ENCODE measurements at regions not wholly inside any gene's neighbourhood (a gene's known extent, or its start where the extent isn't known, plus 50 kb on each side); places are given as distances from the start of the nearest gene placed in this dataset.

DNA sequence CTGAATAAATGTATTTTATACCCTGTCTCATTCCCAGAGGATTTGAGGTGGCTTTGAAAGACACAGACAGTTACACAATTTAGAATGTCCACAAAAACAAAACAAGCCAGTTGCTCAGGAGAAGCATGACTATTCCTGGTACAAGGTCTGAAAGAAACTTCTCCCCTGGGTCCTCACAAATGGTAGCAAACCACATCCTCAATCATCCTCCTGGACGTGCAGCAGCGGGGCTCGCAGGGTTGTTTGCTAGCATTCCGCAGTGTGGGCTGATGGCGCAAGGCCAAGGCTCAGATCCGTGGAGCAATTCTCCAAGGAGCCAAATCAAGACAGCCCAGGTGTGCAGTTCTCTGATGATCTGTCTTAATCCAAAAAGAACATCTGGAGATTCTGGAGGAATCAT lies 210.3 kb downstream of the ACTL7B start:
- TF ChIP-seq, protein P1, sequence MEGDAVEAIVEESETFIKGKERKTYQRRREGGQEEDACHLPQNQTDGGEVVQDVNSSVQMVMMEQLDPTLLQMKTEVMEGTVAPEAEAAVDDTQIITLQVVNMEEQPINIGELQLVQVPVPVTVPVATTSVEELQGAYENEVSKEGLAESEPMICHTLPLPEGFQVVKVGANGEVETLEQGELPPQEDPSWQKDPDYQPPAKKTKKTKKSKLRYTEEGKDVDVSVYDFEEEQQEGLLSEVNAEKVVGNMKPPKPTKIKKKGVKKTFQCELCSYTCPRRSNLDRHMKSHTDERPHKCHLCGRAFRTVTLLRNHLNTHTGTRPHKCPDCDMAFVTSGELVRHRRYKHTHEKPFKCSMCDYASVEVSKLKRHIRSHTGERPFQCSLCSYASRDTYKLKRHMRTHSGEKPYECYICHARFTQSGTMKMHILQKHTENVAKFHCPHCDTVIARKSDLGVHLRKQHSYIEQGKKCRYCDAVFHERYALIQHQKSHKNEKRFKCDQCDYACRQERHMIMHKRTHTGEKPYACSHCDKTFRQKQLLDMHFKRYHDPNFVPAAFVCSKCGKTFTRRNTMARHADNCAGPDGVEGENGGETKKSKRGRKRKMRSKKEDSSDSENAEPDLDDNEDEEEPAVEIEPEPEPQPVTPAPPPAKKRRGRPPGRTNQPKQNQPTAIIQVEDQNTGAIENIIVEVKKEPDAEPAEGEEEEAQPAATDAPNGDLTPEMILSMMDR (IDR thresholded peaks at IDR 0.05): no peak
- TF ChIP-seq ZFX (IDR thresholded peaks at IDR 0.05; ENCODE audit: borderline replicate concordance): no peak

Measured in 22Rv1 (cell line).